GM12891 (cell line): ENCODE measurements at regions not wholly inside any gene's neighbourhood (a gene's known extent, or its start where the extent isn't known, plus 50 kb on each side); places are given as distances from the start of the nearest gene placed in this dataset.
A peak's percentile ranks its signal among the peaks of the same experiment; 100 is the strongest.

Source experiments
- DNase-seq: peaks from one replicate; pipeline ENCODE4 v3.0.0; 2011; ENCODE audit warnings: low spot score; ENCODE audit not compliant: insufficient read length
- FAIRE-seq: peaks from 2 replicates; lab custom pipeline; 2011; peaks lifted over from hg19 to GRCh38; lab: Jason Lieb, UNC
- PAX5 ChIP-seq: IDR thresholded peaks from 2 replicates; pipeline ENCODE4 v1.6.1; 2011; ENCODE audit warnings: low read length, moderate library complexity, mild to moderate bottlenecking; ENCODE audit not compliant: insufficient read depth, severe bottlenecking
- POLR2A ChIP-seq: IDR thresholded peaks from 2 replicates; pipeline ENCODE4 v1.6.1; 2011; ENCODE audit warnings: low read depth, low read length, control low read depth
- POLR2AphosphoS5 ChIP-seq: IDR thresholded peaks from 2 replicates; pipeline ENCODE4 v1.6.1; 2011; ENCODE audit warnings: low read depth, low read length, control low read depth
- POU2F2 ChIP-seq: IDR thresholded peaks from 2 replicates; pipeline ENCODE4 v1.6.1; 2011; ENCODE audit warnings: low read depth, mild to moderate bottlenecking, control low read depth, low read length, moderate library complexity
- SPI1 ChIP-seq: IDR thresholded peaks from 2 replicates; pipeline ENCODE4 v1.6.1; 2011; ENCODE audit warnings: low read depth, low read length, control low read depth
- TAF1 ChIP-seq: IDR thresholded peaks from 2 replicates; pipeline ENCODE4 v1.6.1; 2011; ENCODE audit warnings: low read depth, low read length, control low read depth

DNA sequence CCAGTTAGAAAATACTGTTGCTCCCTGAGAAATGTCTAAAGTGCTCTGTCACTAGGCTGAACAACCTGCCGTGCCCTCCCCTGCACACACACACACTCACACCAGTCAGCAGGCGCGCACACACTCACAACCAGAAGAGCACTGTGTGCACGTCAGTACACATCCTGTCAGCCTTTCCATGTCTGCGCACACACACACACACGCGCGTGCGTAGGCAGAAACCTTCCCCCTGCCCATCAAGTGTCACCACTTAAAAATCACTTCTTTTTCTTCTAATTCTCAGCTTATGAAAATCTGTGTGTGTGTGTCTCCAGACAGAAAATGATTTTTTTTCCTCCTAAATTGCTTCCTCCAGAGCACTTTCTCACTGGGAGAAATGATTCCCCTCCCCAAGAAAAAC is 100.3 kb downstream of the EDN3 start:
- DNase-seq (no peak), FAIRE-seq (no peak)

GRCh38 chr20:59402681-59403080 is 102.3 kb downstream of the EDN3 start:
- no peak for TF ChIP-seq POLR2AphosphoS5
- TF ChIP-seq POU2F2: no peak
- TF ChIP-seq SPI1: no peak
- no peak for TF ChIP-seq POLR2A
- TF ChIP-seq TAF1: no peak
- TF ChIP-seq PAX5: no peak
- DNase-seq (no peak), FAIRE-seq (no peak)

More for the DNA sequence above, 100.3 kb downstream of the EDN3 start:
- TF ChIP-seq TAF1 (no peak), PAX5 (no peak), POLR2AphosphoS5 (no peak), POU2F2 (no peak), POLR2A (no peak), SPI1 (no peak)

DNA sequence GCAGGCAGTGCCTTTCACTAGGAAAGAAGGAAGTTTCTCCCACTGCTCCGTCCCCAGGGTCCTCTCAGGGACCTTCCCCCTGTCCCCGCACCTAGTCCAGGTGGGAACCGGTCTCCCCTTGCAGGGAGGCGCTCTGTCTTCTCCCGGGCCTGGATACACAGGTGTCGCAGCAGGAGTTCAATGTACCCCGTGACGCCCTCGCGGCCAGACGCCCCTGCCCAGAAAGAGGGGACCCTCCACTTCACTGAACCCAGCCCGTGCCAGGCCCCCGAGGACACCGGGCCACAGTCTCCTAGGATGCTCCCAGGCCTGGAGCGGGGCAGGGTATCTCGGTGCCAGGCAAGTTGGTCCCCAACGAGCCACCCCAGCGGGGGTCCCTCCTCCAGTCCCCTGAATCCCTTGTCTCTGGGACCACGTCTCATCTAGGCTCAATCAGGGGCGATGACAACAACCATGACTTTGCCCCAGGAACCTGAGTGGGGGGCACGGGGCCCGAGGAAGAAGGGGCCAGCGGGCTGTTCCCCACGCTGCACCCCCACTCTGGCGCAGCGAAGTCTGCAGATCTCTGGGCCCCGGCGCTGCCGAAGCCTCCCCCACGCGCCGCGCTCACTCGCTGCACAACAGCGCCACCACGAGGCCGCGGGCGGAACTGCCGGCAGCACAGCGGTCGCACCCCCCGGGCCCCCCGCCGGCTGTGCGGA is 103.0 kb downstream of the EDN3 start:
- FAIRE-seq (peak; percentile 62), DNase-seq (peak; percentile 75)
- TF ChIP-seq POLR2A: no peak
- no peak for TF ChIP-seq TAF1
- TF ChIP-seq POLR2AphosphoS5: no peak
- TF ChIP-seq POU2F2: no peak
- no peak for TF ChIP-seq PAX5
- TF ChIP-seq SPI1: no peak

- FAIRE-seq: no peak
- no peak for DNase-seq
- TF ChIP-seq TAF1: no peak
- TF ChIP-seq POU2F2: no peak
- TF ChIP-seq POLR2A: no peak
- no peak for TF ChIP-seq PAX5
- no peak for TF ChIP-seq SPI1
- TF ChIP-seq POLR2AphosphoS5: no peak
Measured at GRCh38 chr20:59403962-59404314, 103.5 kb downstream of the EDN3 start.

GRCh38 chr20:59404749-59405148 is 104.3 kb downstream of the EDN3 start:
- FAIRE-seq: no peak
- TF ChIP-seq TAF1 (no peak), SPI1 (no peak), POU2F2 (no peak), POLR2A (no peak), PAX5 (no peak), POLR2AphosphoS5 (no peak)
- DNase-seq: no peak

GRCh38 chr20:59405226-59406200 is 105.1 kb downstream of the EDN3 start:
- FAIRE-seq (no peak), DNase-seq (no peak)
- no peak for TF ChIP-seq POLR2AphosphoS5
- TF ChIP-seq POLR2A: no peak
- TF ChIP-seq PAX5: no peak
- TF ChIP-seq TAF1: no peak

- no peak for FAIRE-seq
- DNase-seq: no peak
- TF ChIP-seq SPI1: no peak
- TF ChIP-seq POU2F2: no peak
- TF ChIP-seq POLR2AphosphoS5: no peak
- TF ChIP-seq TAF1: no peak
- no peak for TF ChIP-seq POLR2A
- TF ChIP-seq PAX5: no peak
Measured at GRCh38 chr20:59406446-59406845, 106.0 kb downstream of the EDN3 start.

- DNase-seq (no peak), FAIRE-seq (no peak)
- TF ChIP-seq SPI1 (no peak), TAF1 (no peak), POLR2AphosphoS5 (no peak), POLR2A (no peak), PAX5 (no peak), POU2F2 (no peak)
Measured at GRCh38 chr20:59411170-59411569, 110.8 kb downstream of the EDN3 start.

- no peak for DNase-seq
- no peak for FAIRE-seq
- TF ChIP-seq SPI1 (no peak), POU2F2 (no peak), POLR2A (no peak), TAF1 (no peak), POLR2AphosphoS5 (no peak)
Measured at GRCh38 chr20:59411589-59411988, 111.2 kb downstream of the EDN3 start.

DNA sequence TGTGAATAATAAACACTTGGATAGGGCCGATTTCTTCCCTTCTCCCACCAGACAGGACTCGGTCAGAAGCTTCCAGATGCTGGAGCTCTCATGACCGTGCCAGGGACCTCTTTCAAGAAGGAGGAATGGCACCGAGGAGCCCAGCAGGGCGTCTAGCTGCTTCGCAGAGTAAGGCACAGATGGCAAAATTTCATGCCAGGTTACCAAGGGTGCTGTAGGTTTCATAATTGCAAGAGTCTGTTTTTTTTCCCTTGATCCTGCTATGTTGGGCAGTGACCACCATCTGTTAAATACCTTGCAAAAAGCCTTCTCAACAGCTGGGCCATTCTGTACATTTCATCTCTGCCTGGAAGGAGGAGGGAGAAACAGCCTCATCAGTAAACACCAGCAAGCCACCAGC is 111.8 kb downstream of the EDN3 start:
- DNase-seq: no peak
- FAIRE-seq: no peak
- TF ChIP-seq POU2F2 (no peak), TAF1 (no peak), POLR2AphosphoS5 (no peak), POLR2A (no peak), SPI1 (no peak), PAX5 (no peak)
